ENCODE measurements at regions not wholly inside any gene's neighbourhood (a gene's known extent, or its start where the extent isn't known, plus 50 kb on each side); places are given as distances from the start of the nearest gene placed in this dataset.

DNA sequence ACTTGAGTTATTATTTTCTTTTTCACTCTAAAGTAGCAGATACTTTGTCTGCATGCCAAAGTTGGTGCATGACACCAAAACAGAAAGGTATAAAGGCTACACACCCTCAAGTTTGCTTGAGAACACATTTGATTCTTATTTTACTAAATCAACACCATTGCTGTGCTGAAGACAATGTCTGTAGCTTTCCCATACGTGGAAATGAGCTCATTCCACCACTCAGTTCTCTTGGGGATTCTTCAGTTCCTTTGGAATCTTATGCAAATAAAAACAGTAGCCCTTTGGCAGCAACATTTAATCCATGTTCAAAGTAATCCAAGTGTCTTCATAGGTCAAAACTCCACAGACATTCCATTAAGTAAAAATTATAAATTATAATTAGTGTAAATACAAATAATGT lies 264.9 kb downstream of the TLE1 start:
- H3K36me3 Mint-ChIP-seq (ENCODE audit: insufficient read depth in 1 of 3, low read depth in 3 of 3): peaks cover 5 to 35% (median 7%) of the 10 kb centered on the region in 3 experiments; a peak in 6 of 7 replicates
- no peak overlapping the region for H4K91ac ChIP-seq (ENCODE audit: insufficient read length, low read depth, low read length)

More for the DNA sequence above, 264.9 kb downstream of the TLE1 start:
- TF ChIP-seq, protein P1, sequence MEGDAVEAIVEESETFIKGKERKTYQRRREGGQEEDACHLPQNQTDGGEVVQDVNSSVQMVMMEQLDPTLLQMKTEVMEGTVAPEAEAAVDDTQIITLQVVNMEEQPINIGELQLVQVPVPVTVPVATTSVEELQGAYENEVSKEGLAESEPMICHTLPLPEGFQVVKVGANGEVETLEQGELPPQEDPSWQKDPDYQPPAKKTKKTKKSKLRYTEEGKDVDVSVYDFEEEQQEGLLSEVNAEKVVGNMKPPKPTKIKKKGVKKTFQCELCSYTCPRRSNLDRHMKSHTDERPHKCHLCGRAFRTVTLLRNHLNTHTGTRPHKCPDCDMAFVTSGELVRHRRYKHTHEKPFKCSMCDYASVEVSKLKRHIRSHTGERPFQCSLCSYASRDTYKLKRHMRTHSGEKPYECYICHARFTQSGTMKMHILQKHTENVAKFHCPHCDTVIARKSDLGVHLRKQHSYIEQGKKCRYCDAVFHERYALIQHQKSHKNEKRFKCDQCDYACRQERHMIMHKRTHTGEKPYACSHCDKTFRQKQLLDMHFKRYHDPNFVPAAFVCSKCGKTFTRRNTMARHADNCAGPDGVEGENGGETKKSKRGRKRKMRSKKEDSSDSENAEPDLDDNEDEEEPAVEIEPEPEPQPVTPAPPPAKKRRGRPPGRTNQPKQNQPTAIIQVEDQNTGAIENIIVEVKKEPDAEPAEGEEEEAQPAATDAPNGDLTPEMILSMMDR (conservative IDR thresholded peaks at IDR 0.05): no peak
- no peaks in the 10 kb centered on the region for H3K4me1 ChIP-seq (ENCODE audit: insufficient read depth, low read length)
- no peak overlapping the region for H2BK5ac ChIP-seq (ENCODE audit: insufficient read length, low read length)
- WGBS (ENCODE audit: extremely low coverage, insufficient read length, low lambda C conversion rate): no CpG with 5 or more reads among the region's 1 CpG
- no peak overlapping the region for H3K9ac ChIP-seq (ENCODE audit: extremely low read depth, insufficient read length, low read length)
- H2BK15ac ChIP-seq (ENCODE audit: low read depth, low read length): no peak overlapping the region
- H3K14ac ChIP-seq (ENCODE audit: insufficient read depth, low read length): no peak overlapping the region
- no peaks in the 10 kb centered on the region for H3K23me2 ChIP-seq (ENCODE audit: insufficient read length, low read depth, low read length, poor library complexity, severe bottlenecking)
- no peak overlapping the region for H3T11ph ChIP-seq (ENCODE audit: low read length)
- no peak overlapping the region for H2BK120ac ChIP-seq (ENCODE audit: low read depth, low read length, poor library complexity, severe bottlenecking)
- H3K9me3 ChIP-seq (ENCODE audit: control insufficient read depth, low read depth, low read length): no peaks in the 10 kb centered on the region
- no peaks in the 10 kb centered on the region for H3K79me1 ChIP-seq (ENCODE audit: insufficient read depth, low read depth, low read length, poor library complexity, severe bottlenecking)
- no peak overlapping the region for H3K27ac ChIP-seq (ENCODE audit: insufficient read length, low read depth, low read length)
- no peak for DNase-seq
- Mint-ChIP-seq H3K27me3 (ENCODE audit: low read depth) (no peaks in the 10 kb centered on the region), H3K27ac (no peak overlapping the region), H3K4me3 (no peak overlapping the region), H3K9me3 (peaks cover 32 to 38% of the 10 kb centered on the region in 2 experiments), H3K4me1 (no peaks in the 10 kb centered on the region)
- no peak overlapping the region for H2BK20ac ChIP-seq (ENCODE audit: low read depth, low read length, poor library complexity, severe bottlenecking)
- H3K4me2 ChIP-seq (ENCODE audit: insufficient read depth, insufficient read length, low read length): no peak overlapping the region
- no peak overlapping the region for H3K4ac ChIP-seq (ENCODE audit: low read depth, low read length)
- H3K18ac ChIP-seq (ENCODE audit: insufficient read length, low read depth, low read length): no peak overlapping the region
- H4K20me1 ChIP-seq (ENCODE audit: control insufficient read depth, insufficient read depth, insufficient read length): no peaks in the 10 kb centered on the region
- no peaks in the 10 kb centered on the region for H3K27me3 ChIP-seq (ENCODE audit: insufficient read depth, low read length)
- H3K56ac ChIP-seq (ENCODE audit: insufficient read length, low read depth, low read length): no peak overlapping the region
- no peak overlapping the region for H4K8ac ChIP-seq (replicated peaks; ENCODE audit: insufficient read length, low read depth, low read length)
- no peak overlapping the region for H2AK5ac ChIP-seq (ENCODE audit: insufficient read length, low read length)
- H3K79me2 ChIP-seq (ENCODE audit: insufficient read depth, low read length): no peaks in the 10 kb centered on the region
- no peak overlapping the region for H4K5ac ChIP-seq (ENCODE audit: insufficient read length, low read depth, low read length)
- no peak overlapping the region for H2AFZ ChIP-seq (ENCODE audit: low read length)
- no peak overlapping the region for H3K23ac ChIP-seq (ENCODE audit: insufficient read length, low read depth, low read length)
- no peak overlapping the region for H2BK12ac ChIP-seq (ENCODE audit: insufficient read length, low read depth, low read length)

Data from H9 (cell line).